GM21576 (cell line): ENCODE measurements at regions not wholly inside any gene's neighbourhood (a gene's known extent, or its start where the extent isn't known, plus 50 kb on each side); places are given as distances from the start of the nearest gene placed in this dataset.
"Not testable (repeated sequence)": the region's sequence is repeated elsewhere in the genome, so short reads cannot be mapped to it uniquely, and the experiment has no call there.

Source experiments
- ATAC-seq: cut with Tn5 transposase; IDR thresholded peaks from one replicate; pipeline ENCODE4 v1.9.1; 2021; ENCODE audit warnings: mild to moderate bottlenecking, moderate library complexity; ENCODE audit not compliant: unreplicated experiment

DNA sequence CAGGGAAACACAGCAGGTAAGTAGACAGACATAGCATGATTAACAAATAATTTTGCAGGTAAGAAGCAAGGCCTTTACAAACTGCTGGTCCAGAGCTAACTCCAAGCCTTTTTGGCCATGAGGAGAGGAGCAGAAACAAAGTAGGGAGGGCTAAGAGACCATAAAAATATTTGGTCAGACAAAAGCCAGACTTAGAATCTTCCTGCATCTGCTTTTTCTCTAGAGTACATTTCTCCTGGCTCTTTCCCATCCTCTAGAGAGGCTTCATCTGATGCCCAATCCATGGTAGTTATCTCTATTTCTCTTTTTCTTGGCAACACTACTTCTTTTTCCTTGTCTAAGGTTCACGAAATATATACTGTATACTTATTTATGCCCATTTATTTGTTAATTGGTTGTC is 577.1 kb downstream of the PIK3C3 start:
- no peak for ATAC-seq

- ATAC-seq = no peak
These were observed 578.1 kb downstream of the PIK3C3 start for GRCh38 chr18:42533009-42533575.

DNA sequence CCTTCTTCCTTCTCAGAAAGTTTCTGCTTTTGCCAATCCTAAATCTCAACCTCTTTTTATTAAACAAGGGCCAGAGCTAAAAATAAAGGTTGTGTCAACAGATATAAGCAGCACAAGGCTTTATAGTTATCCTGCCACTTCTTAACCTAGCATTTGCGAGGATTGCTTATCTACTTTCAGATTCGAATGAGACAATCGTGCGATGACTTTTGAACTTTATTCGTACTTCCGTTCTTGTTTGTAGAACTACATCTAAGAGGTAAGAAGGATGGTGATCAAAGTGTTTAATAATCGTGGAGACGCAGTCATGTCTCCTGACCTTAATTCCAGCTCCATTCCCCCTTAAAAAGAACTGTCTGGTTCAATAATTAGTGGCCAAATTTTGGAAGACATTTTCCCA is 578.6 kb downstream of the PIK3C3 start:
- no peak for ATAC-seq

GRCh38 chr18:42534313-42534712 is 579.3 kb downstream of the PIK3C3 start:
- no peak for ATAC-seq

GRCh38 chr18:42536442-42536841 is 579.0 kb downstream of the RIT2 start:
- no peak for ATAC-seq

DNA sequence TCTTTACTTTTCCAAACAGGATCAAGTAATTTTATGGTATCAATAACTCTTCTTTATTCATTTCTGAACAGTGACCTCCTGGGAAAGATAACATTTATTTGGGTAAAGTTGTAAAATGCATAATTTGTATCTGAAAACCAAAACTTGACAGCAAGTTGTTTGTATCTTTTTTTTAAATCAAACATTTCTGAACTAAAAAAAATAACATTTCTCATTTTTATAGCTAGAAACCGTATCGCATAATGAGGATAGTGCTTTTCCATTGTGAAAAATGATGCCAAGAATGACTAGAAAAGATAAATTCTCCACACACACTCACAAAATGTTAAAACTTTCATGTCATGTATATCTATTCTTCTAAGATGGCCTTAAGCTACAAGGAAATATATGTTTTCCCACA is 578.2 kb downstream of the RIT2 start:
- no peak for ATAC-seq

- ATAC-seq = no peak
These were observed 570.6 kb downstream of the RIT2 start for GRCh38 chr18:42544901-42545300.

DNA sequence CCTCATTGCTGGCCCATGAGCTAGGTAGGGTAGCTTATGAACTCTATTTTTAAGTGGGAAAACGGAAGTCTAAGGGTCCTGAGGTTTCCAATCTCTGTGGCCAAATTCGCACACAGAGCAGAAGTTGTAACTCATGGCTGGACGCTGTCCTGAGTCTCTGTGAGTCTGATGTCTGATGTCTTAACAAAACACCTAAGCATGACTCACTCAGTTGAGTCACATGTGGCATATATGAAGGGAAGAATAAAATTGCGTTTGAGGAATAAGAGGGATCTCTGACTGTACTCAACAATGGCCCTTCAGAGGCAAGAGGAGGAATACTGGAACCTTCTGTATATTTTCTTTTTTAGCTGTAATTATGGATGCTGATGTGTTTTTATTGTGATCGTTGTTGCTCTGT is 569.7 kb downstream of the RIT2 start:
- no peak for ATAC-seq

- ATAC-seq = no peak
These were observed 567.0 kb downstream of the RIT2 start for GRCh38 chr18:42548493-42548892.

- ATAC-seq = no peak
These were observed 565.9 kb downstream of the RIT2 start for GRCh38 chr18:42549596-42549995.

DNA sequence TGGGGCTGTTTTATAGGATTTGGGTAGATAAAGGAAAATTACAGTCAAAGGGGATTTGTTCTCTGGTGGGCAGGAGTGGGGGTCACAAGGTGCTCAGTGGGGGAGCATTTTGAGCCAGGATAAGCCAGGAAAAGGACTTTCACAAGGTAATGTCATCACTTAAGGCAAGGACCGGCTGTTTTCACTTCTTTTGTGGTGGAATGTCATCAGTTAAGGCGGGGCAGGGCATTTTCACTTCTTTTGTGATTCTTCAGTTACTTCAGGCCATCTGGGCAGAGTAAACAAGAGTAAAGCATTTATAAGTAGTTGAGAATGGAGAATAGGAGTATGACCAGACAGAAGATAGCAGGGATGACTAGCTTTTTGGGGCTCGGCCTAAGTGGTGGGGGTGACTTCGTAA is 562.9 kb downstream of the RIT2 start:
- ATAC-seq = not testable (repeated sequence)

DNA sequence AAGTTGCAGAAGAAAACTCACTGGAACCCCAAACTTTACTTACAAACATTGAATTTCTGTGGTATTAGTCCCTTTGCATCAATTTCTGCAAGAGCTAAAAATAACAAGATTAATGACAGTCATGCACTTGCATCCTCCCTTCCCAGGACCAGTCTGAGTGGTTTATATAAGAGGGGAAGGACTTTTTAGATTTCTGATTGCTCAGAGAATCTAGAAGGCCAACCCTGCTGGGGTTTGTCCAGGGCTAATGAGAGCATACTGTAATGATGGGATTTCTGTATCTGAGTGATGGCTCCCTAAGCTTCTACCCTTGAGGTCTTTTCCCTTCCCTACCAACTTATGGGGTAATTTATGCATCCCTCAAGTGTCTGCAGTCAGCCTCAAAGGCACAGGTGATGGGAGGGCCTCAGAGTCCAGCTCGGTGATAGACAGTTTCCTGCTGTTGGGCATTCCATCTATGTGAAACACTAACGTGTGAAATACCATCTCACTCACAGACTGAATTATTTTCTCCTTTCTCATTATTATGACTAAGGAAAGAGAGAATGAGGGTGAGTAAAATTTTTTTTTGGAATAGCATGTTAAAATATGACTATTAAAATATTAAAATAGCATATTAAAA is 556.3 kb downstream of the RIT2 start:
- ATAC-seq = no peak

- ATAC-seq = no peak
These were observed 554.0 kb downstream of the RIT2 start for GRCh38 chr18:42561521-42561920.

DNA sequence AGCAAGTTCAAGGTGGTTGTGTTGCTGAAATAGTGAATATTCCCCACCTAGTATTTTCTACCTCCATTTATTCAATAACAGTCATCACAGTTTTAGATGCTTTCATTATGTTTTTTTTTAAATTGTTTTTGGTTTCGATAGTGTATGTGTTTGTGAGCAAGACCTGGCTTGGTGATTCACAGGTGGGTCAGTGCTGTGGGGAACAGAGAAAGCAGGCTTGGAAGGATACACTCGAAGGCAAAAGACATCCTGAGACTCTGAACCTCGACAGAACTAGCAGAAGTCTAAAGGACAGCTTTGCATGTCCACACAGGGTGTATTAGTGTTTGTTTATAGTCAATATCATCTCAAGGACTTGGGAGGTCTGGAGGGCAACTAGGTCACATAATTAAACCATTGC is 551.5 kb downstream of the RIT2 start:
- ATAC-seq = no peak

DNA sequence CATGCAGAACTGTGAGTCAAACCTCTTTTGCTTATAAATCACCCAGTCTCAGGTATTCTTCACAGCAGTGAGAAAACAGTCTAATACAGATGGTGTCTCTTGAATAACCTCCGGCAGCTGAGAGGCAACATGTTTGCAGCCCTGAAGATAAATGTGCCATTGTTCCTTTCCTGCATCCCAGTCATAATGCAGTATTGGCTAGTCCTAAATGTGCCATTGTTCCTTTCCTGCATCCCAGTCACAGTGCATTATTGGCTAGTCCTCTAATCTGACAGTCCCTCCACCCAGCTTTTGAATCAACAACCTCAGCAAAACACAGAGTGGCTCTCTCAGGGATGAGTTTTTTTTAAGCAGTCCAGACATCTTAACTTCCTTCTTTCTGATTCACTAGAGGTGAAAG is 550.7 kb downstream of the RIT2 start:
- ATAC-seq = no peak

- ATAC-seq = no peak
These were observed 546.7 kb downstream of the RIT2 start for GRCh38 chr18:42568773-42569172.

- ATAC-seq = no peak
These were observed 540.6 kb downstream of the RIT2 start for GRCh38 chr18:42574871-42575270.

GRCh38 chr18:42576124-42576523 is 539.4 kb downstream of the RIT2 start:
- no peak for ATAC-seq

- no peak for ATAC-seq
These were observed 536.7 kb downstream of the RIT2 start for GRCh38 chr18:42578792-42579191.

DNA sequence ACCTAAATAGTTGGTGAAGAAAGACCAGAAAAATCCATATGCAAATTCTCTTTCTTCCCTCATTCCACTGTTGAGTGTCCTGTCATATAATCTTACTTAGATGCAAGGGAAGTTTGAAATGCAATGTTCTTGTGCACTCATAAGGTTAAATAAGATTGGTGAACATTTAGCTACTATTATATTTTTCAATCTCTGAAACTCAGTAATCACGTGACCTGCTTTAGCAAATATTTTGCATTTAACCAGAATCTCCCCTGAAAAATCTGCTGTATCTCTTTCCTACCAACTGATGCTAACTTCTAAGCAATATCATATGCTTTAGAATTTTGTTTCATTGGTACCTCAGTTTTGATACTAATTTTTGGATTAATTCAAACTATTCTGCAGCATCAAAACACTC is 533.2 kb downstream of the RIT2 start:
- ATAC-seq = no peak

- ATAC-seq = no peak
These were observed 532.2 kb downstream of the RIT2 start for GRCh38 chr18:42583283-42583731.

DNA sequence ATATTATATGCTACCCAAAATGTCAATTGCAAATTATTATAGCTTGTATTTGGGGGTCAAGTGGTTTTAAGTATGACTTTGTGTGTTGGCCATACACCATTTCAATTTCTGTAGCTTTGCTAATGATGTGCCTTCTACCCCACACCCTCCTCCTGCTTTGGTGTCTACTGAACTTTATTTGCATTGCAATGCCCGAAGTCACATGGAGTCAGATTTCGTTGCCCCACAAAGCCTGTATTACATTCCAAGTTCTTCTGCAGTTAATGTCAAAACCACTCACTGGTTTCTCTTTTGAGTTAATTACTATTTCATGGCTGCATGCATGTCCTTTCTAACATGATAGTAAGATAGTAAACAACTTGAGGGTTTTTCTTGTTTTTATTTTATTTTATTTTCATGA is 528.9 kb downstream of the RIT2 start:
- no peak for ATAC-seq

DNA sequence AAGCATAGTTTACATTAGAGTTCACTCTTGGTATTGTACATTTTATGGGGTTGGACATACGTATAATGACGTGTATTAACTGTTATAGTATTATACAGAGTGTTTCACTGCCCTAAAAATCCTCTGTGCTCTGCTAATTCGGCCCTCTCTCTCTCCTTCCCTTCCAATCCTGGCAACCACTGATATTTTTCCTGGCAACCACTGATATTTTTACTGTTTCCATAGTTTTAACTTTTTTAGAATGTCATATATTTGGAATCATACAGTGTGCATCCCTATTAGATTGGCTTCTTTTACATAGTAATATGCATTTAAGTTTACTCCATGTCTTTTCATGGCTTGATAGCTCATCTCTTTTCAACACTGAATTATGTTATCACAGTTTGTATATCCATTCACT is 526.7 kb downstream of the RIT2 start:
- ATAC-seq = no peak
